Neural progenitor cell (in vitro differentiated cells): ENCODE measurements at regions not wholly inside any gene's neighbourhood (a gene's known extent, or its start where the extent isn't known, plus 50 kb on each side); places are given as distances from the start of the nearest gene placed in this dataset.
A peak's percentile ranks its signal among the peaks of the same experiment; 100 is the strongest.

Source experiments
- DNase-seq: peaks from one replicate; pipeline ENCODE4 v3.0.0-alpha.2; 2016; ENCODE audit warnings: low spot score
- H2AFZ ChIP-seq: fragments of 200-600 bp; sonication (generic); replicated peaks from 2 replicates; pipeline ENCODE4 v1.6.1; 2016; ENCODE audit warnings: antibody characterized with exemption
- H3F3A ChIP-seq: fragments of 200-600 bp; sonication (generic); 2 replicates; pipeline ENCODE4 v1.6.1; 2016; ENCODE audit warnings: antibody characterized with exemption, low read depth
- H3K27ac ChIP-seq: fragments of 200-600 bp; sonication (generic); 2 replicates; pipeline ENCODE4 v1.5.1; 2016; ENCODE audit warnings: mild to moderate bottlenecking
- H3K27me3 ChIP-seq: fragments of 200-600 bp; sonication (generic); 2 replicates; pipeline ENCODE4 v1.6.1; 2016; ENCODE audit warnings: mild to moderate bottlenecking, moderate library complexity
- H3K36me3 ChIP-seq: fragments of 200-600 bp; sonication (generic); 2 replicates; pipeline ENCODE4 v1.5.1; 2016
- H3K4me1 ChIP-seq: fragments of 200-600 bp; sonication (generic); 2 replicates; pipeline ENCODE4 v1.6.1; 2016; ENCODE audit warnings: mixed run types
- H3K4me2 ChIP-seq: fragments of 200-600 bp; sonication (generic); 2 replicates; pipeline ENCODE4 v1.6.1; 2016
- H3K4me3 ChIP-seq: fragments of 200-600 bp; sonication (generic); 2 replicates; pipeline ENCODE4 v1.5.1; 2016
- H3K79me2 ChIP-seq: fragments of 200-600 bp; sonication (generic); 2 replicates; pipeline ENCODE4 v1.6.1; 2016; ENCODE audit warnings: low read depth
- H3K9ac ChIP-seq: fragments of 200-600 bp; sonication (generic); 2 replicates; pipeline ENCODE4 v1.6.1; 2016
- H3K9me3 ChIP-seq: fragments of 200-600 bp; sonication (generic); 2 replicates; pipeline ENCODE4 v1.5.1; 2016; ENCODE audit warnings: low read depth
- H4K20me1 ChIP-seq: fragments of 200-600 bp; sonication (generic); 2 replicates; pipeline ENCODE4 v1.6.1; 2016; ENCODE audit warnings: low read depth
- H3K27ac Mint-ChIP-seq: 3 replicates; pipeline ENCODE4 v1.8.0; 2021; ENCODE audit warnings: mixed read lengths
- H3K27me3 Mint-ChIP-seq: 2 replicates; pipeline ENCODE4 v1.8.0; 2022; ENCODE audit warnings: low read depth, mild to moderate bottlenecking, inconsistent platforms, moderate library complexity, mixed read lengths; ENCODE audit not compliant: insufficient read depth
- H3K36me3 Mint-ChIP-seq: 3 replicates; pipeline ENCODE4 v1.8.0; 2021; ENCODE audit warnings: mixed read lengths
- H3K4me1 Mint-ChIP-seq: 3 replicates; pipeline ENCODE4 v1.8.0; 2021; ENCODE audit warnings: mixed read lengths
- H3K4me3 Mint-ChIP-seq: 3 replicates; pipeline ENCODE4 v1.8.0; 2021; ENCODE audit warnings: mild to moderate bottlenecking, moderate library complexity, mixed read lengths
- H3K9me3 Mint-ChIP-seq: 3 replicates; pipeline ENCODE4 v1.8.0; 2020; ENCODE audit warnings: mixed read lengths
- CTCF ChIP-seq: fragments of 200-600 bp; sonication (generic); IDR thresholded peaks from 2 replicates; pipeline ENCODE4 v1.5.1; 2017; ENCODE audit warnings: antibody characterized with exemption, mild to moderate bottlenecking
- EZH2 ChIP-seq: fragments of 200-600 bp; sonication (generic); IDR thresholded peaks from 2 replicates; pipeline ENCODE4 v1.6.1; 2017; ENCODE audit warnings: antibody characterized with exemption, mild to moderate bottlenecking, moderate library complexity
- EZH2phosphoT487 ChIP-seq: fragments of 200-600 bp; sonication (generic); IDR thresholded peaks from 2 replicates; pipeline ENCODE4 v1.6.1; 2017; ENCODE audit warnings: antibody characterized with exemption

GRCh38 chr10:105650306-105650705, 1009.2 kb downstream of the SORCS3 start:
- peaks cover 2% of the 10 kb centered on the region for H3K9me3 Mint-ChIP-seq
- Histone ChIP-seq H3K36me3 (no peaks in the 10 kb centered on the region), H3K27ac (peak overlapping the region; percentile 62), H3K4me1 (peaks cover 40% of the 10 kb centered on the region), H3K4me2 (peak overlapping the region; percentile 48), H3K4me3 (no peak overlapping the region), H3K79me2 (no peaks in the 10 kb centered on the region), H3K27me3 (no peaks in the 10 kb centered on the region), H3F3A (peaks cover 17% of the 10 kb centered on the region), H3K9me3 (no peaks in the 10 kb centered on the region), H4K20me1 (no peaks in the 10 kb centered on the region), H2AFZ (peak overlapping the region; percentile 37), H3K9ac (no peak overlapping the region)
- no peaks in the 10 kb centered on the region for H3K36me3 Mint-ChIP-seq
- H3K4me1 Mint-ChIP-seq, result peaks cover 45% of the 10 kb centered on the region
- DNase-seq, result peak; percentile 58
- no peak overlapping the region for H3K4me3 Mint-ChIP-seq
- peaks cover 3% of the 10 kb centered on the region for H3K27me3 Mint-ChIP-seq
- H3K27ac Mint-ChIP-seq, result peak overlapping the region; percentile 87
- no peak for TF ChIP-seq EZH2
- TF ChIP-seq EZH2phosphoT487, result no peak
- no peak for TF ChIP-seq CTCF

GRCh38 chr10:105647354-105647753, 1006.3 kb downstream of the SORCS3 start:
- no peak for DNase-seq
- H3K27me3 Mint-ChIP-seq, result peaks cover 7% of the 10 kb centered on the region
- Histone ChIP-seq H3K9ac (no peak overlapping the region), H3K79me2 (no peaks in the 10 kb centered on the region), H2AFZ (no peak overlapping the region), H3K4me3 (no peak overlapping the region), H3K4me1 (peaks cover 39% of the 10 kb centered on the region), H3K27ac (no peak overlapping the region), H3K9me3 (no peaks in the 10 kb centered on the region), H3F3A (peaks cover 14% of the 10 kb centered on the region), H4K20me1 (no peaks in the 10 kb centered on the region), H3K36me3 (no peaks in the 10 kb centered on the region), H3K4me2 (no peak overlapping the region), H3K27me3 (no peaks in the 10 kb centered on the region)
- H3K4me3 Mint-ChIP-seq, result no peak overlapping the region
- no peak for TF ChIP-seq CTCF
- no peak for TF ChIP-seq EZH2phosphoT487
- TF ChIP-seq EZH2, result no peak
- peaks cover 45% of the 10 kb centered on the region for H3K4me1 Mint-ChIP-seq
- peaks cover 5% of the 10 kb centered on the region for H3K9me3 Mint-ChIP-seq
- no peaks in the 10 kb centered on the region for H3K36me3 Mint-ChIP-seq
- H3K27ac Mint-ChIP-seq, result no peak overlapping the region

GRCh38 chr10:105644978-105645377, 1003.9 kb downstream of the SORCS3 start:
- peaks cover 27% of the 10 kb centered on the region for H3K4me1 Mint-ChIP-seq
- H3K4me3 ChIP-seq, result no peak overlapping the region
- H3K27ac Mint-ChIP-seq, result no peak overlapping the region
- peaks cover 7% of the 10 kb centered on the region for H3K27me3 Mint-ChIP-seq
- H3F3A ChIP-seq, result peaks cover 2% of the 10 kb centered on the region
- H3K27me3 ChIP-seq, result no peaks in the 10 kb centered on the region
- no peak overlapping the region for H3K27ac ChIP-seq
- no peaks in the 10 kb centered on the region for H4K20me1 ChIP-seq
- TF ChIP-seq EZH2phosphoT487 (no peak), EZH2 (no peak), CTCF (no peak)
- peaks cover 17% of the 10 kb centered on the region for H3K4me1 ChIP-seq
- H3K4me3 Mint-ChIP-seq, result no peak overlapping the region
- H3K9ac ChIP-seq, result no peak overlapping the region
- no peak overlapping the region for H3K4me2 ChIP-seq
- DNase-seq, result no peak
- H3K79me2 ChIP-seq, result no peaks in the 10 kb centered on the region
- H3K36me3 ChIP-seq, result no peaks in the 10 kb centered on the region
- no peaks in the 10 kb centered on the region for H3K9me3 ChIP-seq
- no peaks in the 10 kb centered on the region for H3K36me3 Mint-ChIP-seq
- peaks cover 5% of the 10 kb centered on the region for H3K9me3 Mint-ChIP-seq
- no peak overlapping the region for H2AFZ ChIP-seq
